PFSK-1 (cell line): ENCODE measurements at regions not wholly inside any gene's neighbourhood (a gene's known extent, or its start where the extent isn't known, plus 50 kb on each side); places are given as distances from the start of the nearest gene placed in this dataset.

Source experiments
- FOXP2 ChIP-seq: optimal IDR thresholded peaks from 2 replicates; pipeline ENCODE3; 2011; ENCODE audit warnings: borderline replicate concordance, control low read depth, inconsistent platforms; ENCODE audit not compliant: insufficient read depth; ENCODE audit errors: extremely low read length, extremely low read depth
- POLR2AphosphoS5 ChIP-seq: IDR thresholded peaks from 2 replicates; pipeline ENCODE4 v1.6.1; 2012; ENCODE audit warnings: low read depth, mild to moderate bottlenecking, control low read depth, low read length, moderate library complexity
- REST ChIP-seq, 2 experiments: IDR thresholded peaks; 2 replicates each; pipeline versions ENCODE4 v1.6.1 to v1.8.0; 2011 to 2012; ENCODE audit warnings: low read depth in 2 of 2, low read length in 2 of 2, control low read depth in 1 of 2, inconsistent platforms in 1 of 2, mild to moderate bottlenecking in 1 of 2, moderate library complexity in 1 of 2; ENCODE audit not compliant: insufficient read depth in 1 of 2
- SIN3A ChIP-seq: IDR thresholded peaks from 2 replicates; pipeline ENCODE4 v1.6.1; 2012; ENCODE audit warnings: mild to moderate bottlenecking, low read length, moderate library complexity, borderline replicate concordance; ENCODE audit not compliant: insufficient read depth
- TAF1 ChIP-seq: IDR thresholded peaks from 2 replicates; pipeline ENCODE4 v1.6.1; 2012; ENCODE audit warnings: low read length, control low read depth, borderline replicate concordance; ENCODE audit not compliant: insufficient read depth

- TF ChIP-seq SIN3A (no peak), REST (IDR thresholded peaks at IDR 0.05; ENCODE audit: insufficient read depth in 1 of 2, low read depth in 2 of 2, low read length in 2 of 2) (no peak), FOXP2 (no peak), TAF1 (no peak), POLR2AphosphoS5 (no peak)
These were observed 107.7 kb upstream of the LRPAP1 start for GRCh38 chr4:3639613-3640586.

GRCh38 chr4:3638080-3638795 is 106.0 kb upstream of the LRPAP1 start:
- TF ChIP-seq TAF1: no peak
- TF ChIP-seq SIN3A: no peak

GRCh38 chr4:3637326-3638016 is 105.2 kb upstream of the LRPAP1 start:
- TF ChIP-seq REST (IDR thresholded peaks at IDR 0.05; ENCODE audit: insufficient read depth in 1 of 2, low read depth in 2 of 2, low read length in 2 of 2) (no peak), FOXP2 (no peak), TAF1 (no peak), POLR2AphosphoS5 (no peak), SIN3A (no peak)

GRCh38 chr4:3636646-3637320 is 104.6 kb upstream of the LRPAP1 start:
- TF ChIP-seq REST (IDR thresholded peaks at IDR 0.05; ENCODE audit: insufficient read depth in 1 of 2, low read depth in 2 of 2, low read length in 2 of 2) (no peak), FOXP2 (no peak), SIN3A (no peak), TAF1 (no peak), POLR2AphosphoS5 (no peak)
